ENCODE measurements at regions not wholly inside any gene's neighbourhood (a gene's known extent, or its start where the extent isn't known, plus 50 kb on each side); places are given as distances from the start of the nearest gene placed in this dataset.
A peak's percentile ranks its signal among the peaks of the same experiment; 100 is the strongest.
"Not testable (repeated sequence)": the region's sequence is repeated elsewhere in the genome, so short reads cannot be mapped to it uniquely, and the experiment has no call there.

- DNase-seq, result not testable (repeated sequence)
Observed at GRCh38 chr12:8282181-8282580, 54.8 kb upstream of the FAM90A1 start.

DNA sequence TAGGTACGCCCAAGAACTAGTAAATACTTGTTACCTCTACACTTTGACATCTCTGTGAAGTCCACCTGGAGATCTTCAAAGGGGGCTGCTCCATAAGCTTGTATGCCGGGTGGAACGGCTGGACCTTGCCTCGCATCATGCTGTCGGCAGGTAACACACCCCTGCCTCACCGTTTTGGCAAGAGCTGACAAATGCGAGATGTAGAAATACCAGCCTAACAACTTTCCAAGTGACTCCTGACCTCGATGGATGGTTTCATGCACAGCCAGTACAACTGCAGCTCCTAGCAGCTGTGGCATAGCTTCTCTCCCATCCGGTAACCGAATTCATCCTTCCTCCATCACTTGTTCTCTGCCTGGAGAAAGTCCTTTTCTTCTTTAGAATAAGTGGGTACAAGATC is 58.3 kb upstream of the FAM90A1 start:
- DNase-seq, result not testable (repeated sequence)

- not testable (repeated sequence) for DNase-seq
Observed at GRCh38 chr12:8291764-8292163, 64.3 kb upstream of the FAM90A1 start.

GRCh38 chr12:8294662-8295061 is 67.2 kb upstream of the FAM90A1 start:
- DNase-seq, result not testable (repeated sequence)

GRCh38 chr12:8308611-8309010 is 81.2 kb upstream of the FAM90A1 start:
- DNase-seq, result not testable (repeated sequence)

- DNase-seq, result not testable (repeated sequence)
Observed at GRCh38 chr12:8315997-8316396, 88.6 kb upstream of the FAM90A1 start.

DNA sequence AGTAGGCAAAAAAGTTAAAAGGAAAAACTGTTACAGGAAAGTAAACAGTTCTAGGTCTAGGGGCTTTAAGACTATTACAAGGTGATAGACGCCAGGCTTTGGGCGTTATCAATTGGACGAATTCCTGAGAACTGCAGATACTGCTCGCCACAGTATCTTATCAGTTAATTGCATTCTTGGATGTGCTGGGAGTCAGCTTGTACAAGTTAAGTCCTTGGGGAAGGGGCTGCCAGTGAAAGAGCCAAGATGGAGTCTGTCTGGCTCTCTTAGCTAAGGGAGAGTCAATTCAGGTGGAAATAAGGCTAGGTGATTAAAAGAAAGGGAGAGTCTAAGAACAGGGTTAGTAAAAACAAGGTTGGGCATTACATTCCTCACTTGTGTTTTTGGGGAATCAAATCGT is 90.3 kb upstream of the FAM90A1 start:
- DNase-seq, result not testable (repeated sequence)

GRCh38 chr12:8320251-8320730 is 92.9 kb upstream of the FAM90A1 start:
- peak; percentile 54 for DNase-seq

DNA sequence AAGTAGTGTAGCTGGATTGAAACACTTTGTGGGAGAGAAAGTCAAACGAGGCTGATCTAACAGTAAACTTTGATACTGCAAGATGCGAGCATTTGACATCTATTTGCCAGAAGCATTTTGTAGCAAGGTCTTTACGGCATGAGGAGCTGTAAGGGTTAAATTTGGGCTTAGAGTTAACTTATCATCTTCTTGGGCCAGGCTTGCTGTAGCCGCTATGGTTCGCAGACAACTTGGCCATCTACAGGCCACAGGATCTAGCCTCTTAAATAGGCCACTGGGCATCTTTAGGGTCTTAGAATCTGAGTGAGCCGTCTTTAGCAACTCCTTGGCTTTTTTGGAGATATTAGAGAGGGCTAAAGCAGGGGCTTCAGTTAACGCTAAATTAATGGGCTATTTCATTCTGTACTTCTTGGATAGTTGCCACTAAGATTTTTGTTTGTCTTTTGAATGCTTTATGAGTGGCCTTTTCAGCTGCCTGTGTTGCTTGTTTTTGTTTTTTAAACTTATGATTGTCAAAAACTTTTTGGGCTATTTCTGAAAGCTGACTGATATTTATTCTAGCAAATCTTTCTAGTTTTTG is 93.5 kb upstream of the FAM90A1 start:
- not testable (repeated sequence) for DNase-seq

DNA sequence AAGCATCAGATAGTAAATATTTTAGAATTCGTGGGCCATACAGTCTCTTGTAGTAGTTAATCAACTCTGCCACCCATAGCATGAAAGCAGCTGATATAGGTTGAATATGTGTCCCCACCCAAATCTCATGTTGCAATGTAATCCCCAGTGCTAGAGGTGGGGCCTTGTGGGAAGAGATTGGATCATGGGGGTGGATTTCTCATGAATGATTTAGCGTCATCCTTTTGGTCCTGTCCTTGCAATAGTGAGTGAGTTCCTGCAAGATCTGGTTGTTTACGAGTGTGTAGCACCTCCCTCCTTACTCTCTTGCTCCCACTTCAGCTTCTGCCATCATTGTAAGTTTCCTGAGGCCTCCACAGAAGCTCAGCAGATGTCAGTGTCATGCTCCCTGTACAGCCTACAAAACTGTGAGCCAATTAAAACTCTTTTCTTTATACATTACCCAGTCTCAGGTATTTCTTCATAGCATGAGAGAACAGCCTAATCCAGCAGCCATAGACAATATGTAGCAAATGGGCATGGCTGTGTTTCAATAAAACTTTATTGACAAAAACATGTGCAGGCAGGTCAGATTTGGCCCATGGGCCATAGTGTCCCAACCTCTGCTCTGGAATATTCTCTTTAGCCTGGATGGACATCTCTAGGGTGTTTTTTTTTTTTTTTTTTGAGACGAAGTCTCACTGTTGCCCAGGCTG is 97.9 kb upstream of the FAM90A1 start:
- DNase-seq, result not testable (repeated sequence)

- not testable (repeated sequence) for DNase-seq
Observed at GRCh38 chr12:8328835-8329234, 101.4 kb upstream of the FAM90A1 start.

- DNase-seq, result not testable (repeated sequence)
Observed at GRCh38 chr12:8332373-8332772, 105.0 kb upstream of the FAM90A1 start.

- not testable (repeated sequence) for DNase-seq
Observed at GRCh38 chr12:8351073-8351472, 104.7 kb upstream of the CLEC6A start.

- not testable (repeated sequence) for DNase-seq
Observed at GRCh38 chr12:8354741-8355140, 101.0 kb upstream of the CLEC6A start.

DNA sequence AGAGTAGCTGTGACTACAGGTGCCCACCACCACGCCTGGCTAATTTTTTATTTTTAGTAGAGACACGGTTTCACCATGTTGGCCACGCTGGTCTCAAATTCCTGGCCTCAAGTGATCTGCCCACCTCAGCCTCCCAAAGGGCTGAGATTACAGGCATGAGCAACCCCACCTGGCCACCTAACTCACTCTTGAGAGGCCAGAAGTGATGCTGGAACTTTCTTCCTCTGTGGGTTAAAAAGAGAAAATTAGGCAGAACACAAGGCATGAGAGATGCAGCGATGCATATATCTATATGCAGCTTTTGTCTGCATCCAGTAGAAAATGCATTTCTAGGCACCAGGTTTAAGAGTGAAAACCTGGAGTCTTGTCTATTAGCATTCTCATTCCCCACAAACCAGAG is 100.2 kb upstream of the CLEC6A start:
- not testable (repeated sequence) for DNase-seq

DNA sequence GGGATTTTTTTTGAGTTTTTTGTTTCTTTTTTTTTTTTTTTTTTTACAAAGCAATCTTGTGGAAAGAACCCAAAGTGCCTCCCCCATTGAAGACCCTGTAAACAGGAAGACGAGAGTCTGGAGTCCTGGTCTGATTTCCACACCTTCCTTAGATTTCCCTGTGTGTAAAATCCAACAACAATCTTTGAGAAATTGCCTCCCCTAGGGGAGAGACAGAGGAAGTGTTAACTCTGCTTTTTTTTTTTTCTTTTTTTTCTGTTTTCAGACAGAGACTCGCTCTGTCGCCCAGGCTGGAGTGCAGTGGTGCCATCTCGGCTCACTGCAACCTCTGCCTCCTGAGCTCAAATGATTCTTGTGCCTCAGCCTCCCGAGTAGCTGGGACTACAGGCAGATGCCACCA is 82.0 kb upstream of the CLEC6A start:
- DNase-seq, result not testable (repeated sequence)

DNA sequence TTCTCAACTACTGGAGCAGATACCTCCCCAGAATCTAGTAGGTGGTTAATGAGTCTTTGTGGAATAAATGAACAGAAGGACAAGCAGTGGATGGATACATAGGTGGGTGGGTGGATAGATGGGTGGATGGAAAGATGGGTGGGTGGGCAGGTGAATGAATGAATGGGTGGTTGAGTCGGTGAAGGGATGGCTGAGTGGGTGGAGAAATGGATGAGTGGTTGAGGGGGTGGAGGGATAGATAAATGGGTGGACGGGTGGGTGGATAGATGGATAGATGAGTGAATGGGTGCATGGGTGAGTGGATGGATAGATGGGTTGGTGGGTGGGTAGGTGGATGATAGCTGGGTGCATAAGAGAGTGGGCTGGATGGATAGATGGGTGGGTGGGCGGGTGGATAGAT is 80.6 kb upstream of the CLEC6A start:
- not testable (repeated sequence) for DNase-seq

- not testable (repeated sequence) for DNase-seq
Observed at GRCh38 chr12:8377756-8378155, 78.0 kb upstream of the CLEC6A start.

DNA sequence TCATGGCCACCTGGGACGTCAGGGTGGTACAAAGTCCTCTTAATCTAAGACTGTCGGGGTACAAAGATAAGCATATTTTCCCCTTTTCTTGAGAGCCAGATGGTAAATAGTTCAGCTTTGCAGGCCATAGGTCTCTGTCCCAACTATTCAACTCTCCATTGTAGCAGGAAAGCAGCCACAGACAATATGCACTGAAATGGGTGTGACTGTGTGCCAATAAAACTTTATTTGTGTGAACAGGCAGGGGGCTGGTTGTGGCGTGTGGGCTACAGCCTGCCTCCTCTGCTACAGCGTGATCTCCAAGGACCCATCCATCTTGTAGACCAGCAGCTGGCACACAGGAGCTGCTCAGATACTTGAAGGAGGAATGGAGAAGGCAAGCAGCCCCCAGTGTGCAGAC is 73.2 kb upstream of the CLEC6A start:
- DNase-seq, result not testable (repeated sequence)

DNA sequence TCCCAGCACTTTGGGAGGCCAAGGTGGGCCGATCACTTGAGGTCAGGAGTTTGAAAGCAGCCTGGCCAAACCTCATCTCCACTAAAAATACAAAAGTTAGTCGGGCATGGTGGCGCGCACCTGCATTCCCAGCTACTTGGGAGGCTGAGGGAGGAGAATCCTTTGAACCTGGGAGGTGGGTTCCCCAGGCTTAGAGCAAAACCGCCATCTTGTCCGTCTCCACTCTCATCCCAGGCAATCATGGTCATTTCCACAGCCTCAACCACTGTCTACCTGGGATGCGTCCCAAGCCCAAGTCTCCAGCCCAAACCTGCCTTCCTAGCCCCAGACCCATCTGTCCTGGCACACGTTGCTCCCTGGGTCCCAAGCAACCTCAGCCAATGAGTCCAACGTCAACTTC is 71.1 kb upstream of the CLEC6A start:
- DNase-seq, result not testable (repeated sequence)

GRCh38 chr12:8385431-8385830 is 70.3 kb upstream of the CLEC6A start:
- not testable (repeated sequence) for DNase-seq

GRCh38 chr12:8386661-8387060 is 69.1 kb upstream of the CLEC6A start:
- DNase-seq, result not testable (repeated sequence)

GRCh38 chr12:8389296-8389695 is 66.5 kb upstream of the CLEC6A start:
- not testable (repeated sequence) for DNase-seq

- peak; percentile 92 for DNase-seq
Observed at GRCh38 chr12:8390001-8390777, 65.6 kb upstream of the CLEC6A start.

All from activated CD8-positive, alpha-beta memory T cell treated with anti-CD3 and anti-CD28 coated beads, Interleukin-2, amount 50 U/mL, for 48 hours (primary cell).